HepG2 (cell line): ENCODE measurements at regions not wholly inside any gene's neighbourhood (a gene's known extent, or its start where the extent isn't known, plus 50 kb on each side); places are given as distances from the start of the nearest gene placed in this dataset.

Experiments used
- FOXJ3 ChIP-seq: sonication (generic); formaldehyde crosslinking; IDR thresholded peaks from 2 replicates; pipeline ENCODE4 v1.4.0; 2020; ENCODE audit warnings: missing genetic modification reagents, mild to moderate bottlenecking, borderline replicate concordance
- HHEX ChIP-seq: IDR thresholded peaks from 2 replicates; pipeline ENCODE4 v1.6.1; 2016; ENCODE audit warnings: control low read depth
- MED1 ChIP-seq: sonication (generic); formaldehyde crosslinking; IDR thresholded peaks from 2 replicates; pipeline ENCODE4 v1.4.0; 2020; ENCODE audit warnings: missing genetic modification reagents
- NFYC ChIP-seq: IDR thresholded peaks from 2 replicates; pipeline ENCODE4 v1.6.1; 2016; ENCODE audit warnings: missing genetic modification reagents, missing compliant biosample characterization
- PHF5A ChIP-seq: IDR thresholded peaks from one replicate; pipeline ENCODE4 v1.6.1; 2018; ENCODE audit warnings: low read depth, missing genetic modification reagents; ENCODE audit not compliant: unreplicated experiment
- POLR2AphosphoS2 ChIP-seq: IDR thresholded peaks from 2 replicates; pipeline ENCODE4 v1.6.1; 2011; ENCODE audit warnings: low read depth, low read length, improper control_type of control experiment
- RARA ChIP-seq: IDR thresholded peaks from 2 replicates; pipeline ENCODE4 v1.6.1; 2016; ENCODE audit warnings: missing genetic modification reagents, missing compliant biosample characterization
- SYNCRIP ChIP-seq: fragments of 200-400 bp; formaldehyde crosslinking; IDR thresholded peaks from 2 replicates; pipeline ENCODE4 v1.6.1; 2018; ENCODE audit warnings: mild to moderate bottlenecking, low read depth, low read length; ENCODE audit not compliant: insufficient read depth
- TEAD3 ChIP-seq: optimal IDR thresholded peaks from 2 replicates; pipeline ENCODE3; 2016; ENCODE audit warnings: borderline replicate concordance
- ZNF121 ChIP-seq: sonication (generic); formaldehyde crosslinking; IDR thresholded peaks from 2 replicates; pipeline ENCODE4 v1.5.0; 2020; ENCODE audit warnings: mild to moderate bottlenecking, missing genetic modification reagents
- ZNF768 ChIP-seq: sonication (generic); formaldehyde crosslinking; IDR thresholded peaks from 2 replicates; pipeline ENCODE4 v1.4.0; 2020; ENCODE audit warnings: missing genetic modification reagents
- ZNF891 ChIP-seq: sonication (generic); formaldehyde crosslinking; IDR thresholded peaks from 2 replicates; pipeline ENCODE4 v1.5.0; 2020; ENCODE audit warnings: mild to moderate bottlenecking, missing genetic modification reagents
- TF ChIP-seq, protein P1 (sequence below): IDR thresholded peaks from 2 replicates; pipeline ENCODE4 v1.6.1; 2016
- TF ChIP-seq, protein P2 (sequence below): sonication (generic); formaldehyde crosslinking; IDR thresholded peaks from 2 replicates; pipeline ENCODE4 v1.4.0; 2020; ENCODE audit warnings: missing genetic modification reagents, borderline replicate concordance
- TF ChIP-seq, protein P3 (sequence below): IDR thresholded peaks from 2 replicates; pipeline ENCODE4 v1.6.1; 2012; ENCODE audit warnings: low read length, improper control_type of control experiment
- TF ChIP-seq, protein P4 (sequence below): sonication (generic); formaldehyde crosslinking; conservative IDR thresholded peaks from 2 replicates; pipeline ENCODE4 v1.8.0; 2022; ENCODE audit warnings: mild to moderate bottlenecking, moderate library complexity, missing genetic modification reagents
- TF ChIP-seq, protein P5 (sequence below): sonication (generic); formaldehyde crosslinking; IDR thresholded peaks from 2 replicates; pipeline ENCODE4; 2020; ENCODE audit warnings: missing genetic modification reagents, mild to moderate bottlenecking, borderline replicate concordance

DNA sequence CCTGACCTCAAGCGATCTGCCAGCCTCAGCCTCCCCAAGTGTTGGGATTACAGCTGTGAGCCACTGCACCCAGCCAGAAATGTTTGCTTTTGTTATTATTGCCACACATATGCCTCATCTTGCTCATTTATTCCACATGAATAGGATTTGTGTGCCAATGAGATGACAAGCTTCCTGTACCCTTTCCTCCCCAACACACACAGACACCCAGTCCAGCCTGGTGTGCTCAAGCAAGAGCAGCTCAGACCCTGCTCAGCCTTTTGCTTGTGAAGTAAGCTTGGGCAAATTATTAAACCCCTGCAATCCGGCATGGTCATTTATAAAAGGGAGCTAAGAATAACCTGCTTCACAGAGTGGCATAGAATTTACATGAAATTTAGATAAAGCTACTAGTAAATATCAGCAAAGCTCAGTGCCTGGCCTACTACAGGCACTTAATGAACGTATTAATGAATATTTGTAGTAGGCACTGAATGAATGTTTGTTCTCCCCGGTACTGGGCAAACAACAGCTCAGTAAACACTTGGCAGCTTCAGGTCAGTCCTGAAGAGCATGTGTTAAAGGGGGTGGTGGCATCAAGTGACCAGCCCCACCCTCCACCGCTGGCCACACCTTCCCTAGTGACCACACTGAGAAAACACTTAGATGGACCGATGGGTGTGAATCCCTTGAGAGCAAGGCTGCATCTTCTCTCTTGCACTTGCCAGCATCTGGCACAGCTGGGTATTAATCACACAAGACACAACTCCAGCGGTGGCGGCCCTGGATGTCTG is 280.2 kb downstream of the SRBD1 start (continued):
- no peak for TF ChIP-seq ZNF768
- TF ChIP-seq, protein P1, sequence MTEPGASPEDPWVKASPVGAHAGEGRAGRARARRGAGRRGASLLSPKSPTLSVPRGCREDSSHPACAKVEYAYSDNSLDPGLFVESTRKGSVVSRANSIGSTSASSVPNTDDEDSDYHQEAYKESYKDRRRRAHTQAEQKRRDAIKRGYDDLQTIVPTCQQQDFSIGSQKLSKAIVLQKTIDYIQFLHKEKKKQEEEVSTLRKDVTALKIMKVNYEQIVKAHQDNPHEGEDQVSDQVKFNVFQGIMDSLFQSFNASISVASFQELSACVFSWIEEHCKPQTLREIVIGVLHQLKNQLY (CRISPR knock-in tag): no peak
- no peak for TF ChIP-seq MED1 (CRISPR knock-in tag)
- 0 out of 2 replicates have a peak, but pooled peaks have one; percentile 18 for TF ChIP-seq RARA (CRISPR knock-in tag)
- TF ChIP-seq, protein P2, sequence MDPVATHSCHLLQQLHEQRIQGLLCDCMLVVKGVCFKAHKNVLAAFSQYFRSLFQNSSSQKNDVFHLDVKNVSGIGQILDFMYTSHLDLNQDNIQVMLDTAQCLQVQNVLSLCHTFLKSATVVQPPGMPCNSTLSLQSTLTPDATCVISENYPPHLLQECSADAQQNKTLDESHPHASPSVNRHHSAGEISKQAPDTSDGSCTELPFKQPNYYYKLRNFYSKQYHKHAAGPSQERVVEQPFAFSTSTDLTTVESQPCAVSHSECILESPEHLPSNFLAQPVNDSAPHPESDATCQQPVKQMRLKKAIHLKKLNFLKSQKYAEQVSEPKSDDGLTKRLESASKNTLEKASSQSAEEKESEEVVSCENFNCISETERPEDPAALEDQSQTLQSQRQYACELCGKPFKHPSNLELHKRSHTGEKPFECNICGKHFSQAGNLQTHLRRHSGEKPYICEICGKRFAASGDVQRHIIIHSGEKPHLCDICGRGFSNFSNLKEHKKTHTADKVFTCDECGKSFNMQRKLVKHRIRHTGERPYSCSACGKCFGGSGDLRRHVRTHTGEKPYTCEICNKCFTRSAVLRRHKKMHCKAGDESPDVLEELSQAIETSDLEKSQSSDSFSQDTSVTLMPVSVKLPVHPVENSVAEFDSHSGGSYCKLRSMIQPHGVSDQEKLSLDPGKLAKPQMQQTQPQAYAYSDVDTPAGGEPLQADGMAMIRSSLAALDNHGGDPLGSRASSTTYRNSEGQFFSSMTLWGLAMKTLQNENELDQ (CRISPR knock-in tag): no peak
- no peak for TF ChIP-seq FOXJ3
- no peak for TF ChIP-seq PHF5A (CRISPR knock-in tag)
- TF ChIP-seq, protein P3, sequence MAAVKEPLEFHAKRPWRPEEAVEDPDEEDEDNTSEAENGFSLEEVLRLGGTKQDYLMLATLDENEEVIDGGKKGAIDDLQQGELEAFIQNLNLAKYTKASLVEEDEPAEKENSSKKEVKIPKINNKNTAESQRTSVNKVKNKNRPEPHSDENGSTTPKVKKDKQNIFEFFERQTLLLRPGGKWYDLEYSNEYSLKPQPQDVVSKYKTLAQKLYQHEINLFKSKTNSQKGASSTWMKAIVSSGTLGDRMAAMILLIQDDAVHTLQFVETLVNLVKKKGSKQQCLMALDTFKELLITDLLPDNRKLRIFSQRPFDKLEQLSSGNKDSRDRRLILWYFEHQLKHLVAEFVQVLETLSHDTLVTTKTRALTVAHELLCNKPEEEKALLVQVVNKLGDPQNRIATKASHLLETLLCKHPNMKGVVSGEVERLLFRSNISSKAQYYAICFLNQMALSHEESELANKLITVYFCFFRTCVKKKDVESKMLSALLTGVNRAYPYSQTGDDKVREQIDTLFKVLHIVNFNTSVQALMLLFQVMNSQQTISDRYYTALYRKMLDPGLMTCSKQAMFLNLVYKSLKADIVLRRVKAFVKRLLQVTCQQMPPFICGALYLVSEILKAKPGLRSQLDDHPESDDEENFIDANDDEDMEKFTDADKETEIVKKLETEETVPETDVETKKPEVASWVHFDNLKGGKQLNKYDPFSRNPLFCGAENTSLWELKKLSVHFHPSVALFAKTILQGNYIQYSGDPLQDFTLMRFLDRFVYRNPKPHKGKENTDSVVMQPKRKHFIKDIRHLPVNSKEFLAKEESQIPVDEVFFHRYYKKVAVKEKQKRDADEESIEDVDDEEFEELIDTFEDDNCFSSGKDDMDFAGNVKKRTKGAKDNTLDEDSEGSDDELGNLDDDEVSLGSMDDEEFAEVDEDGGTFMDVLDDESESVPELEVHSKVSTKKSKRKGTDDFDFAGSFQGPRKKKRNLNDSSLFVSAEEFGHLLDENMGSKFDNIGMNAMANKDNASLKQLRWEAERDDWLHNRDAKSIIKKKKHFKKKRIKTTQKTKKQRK: no peak
- no peak for TF ChIP-seq POLR2AphosphoS2
- TF ChIP-seq, protein P4, sequence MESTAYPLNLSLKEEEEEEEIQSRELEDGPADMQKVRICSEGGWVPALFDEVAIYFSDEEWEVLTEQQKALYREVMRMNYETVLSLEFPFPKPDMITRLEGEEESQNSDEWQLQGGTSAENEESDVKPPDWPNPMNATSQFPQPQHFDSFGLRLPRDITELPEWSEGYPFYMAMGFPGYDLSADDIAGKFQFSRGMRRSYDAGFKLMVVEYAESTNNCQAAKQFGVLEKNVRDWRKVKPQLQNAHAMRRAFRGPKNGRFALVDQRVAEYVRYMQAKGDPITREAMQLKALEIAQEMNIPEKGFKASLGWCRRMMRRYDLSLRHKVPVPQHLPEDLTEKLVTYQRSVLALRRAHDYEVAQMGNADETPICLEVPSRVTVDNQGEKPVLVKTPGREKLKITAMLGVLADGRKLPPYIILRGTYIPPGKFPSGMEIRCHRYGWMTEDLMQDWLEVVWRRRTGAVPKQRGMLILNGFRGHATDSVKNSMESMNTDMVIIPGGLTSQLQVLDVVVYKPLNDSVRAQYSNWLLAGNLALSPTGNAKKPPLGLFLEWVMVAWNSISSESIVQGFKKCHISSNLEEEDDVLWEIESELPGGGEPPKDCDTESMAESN: no peak
- TF ChIP-seq SYNCRIP: no peak
- no peak for TF ChIP-seq NFYC
- no peak for TF ChIP-seq HHEX (CRISPR knock-in tag)
- TF ChIP-seq ZNF121 (CRISPR knock-in tag): no peak
- no peak for TF ChIP-seq ZNF891 (CRISPR knock-in tag)
- peak; percentile 6 for TF ChIP-seq TEAD3 (CRISPR knock-in tag)
- TF ChIP-seq, protein P5, sequence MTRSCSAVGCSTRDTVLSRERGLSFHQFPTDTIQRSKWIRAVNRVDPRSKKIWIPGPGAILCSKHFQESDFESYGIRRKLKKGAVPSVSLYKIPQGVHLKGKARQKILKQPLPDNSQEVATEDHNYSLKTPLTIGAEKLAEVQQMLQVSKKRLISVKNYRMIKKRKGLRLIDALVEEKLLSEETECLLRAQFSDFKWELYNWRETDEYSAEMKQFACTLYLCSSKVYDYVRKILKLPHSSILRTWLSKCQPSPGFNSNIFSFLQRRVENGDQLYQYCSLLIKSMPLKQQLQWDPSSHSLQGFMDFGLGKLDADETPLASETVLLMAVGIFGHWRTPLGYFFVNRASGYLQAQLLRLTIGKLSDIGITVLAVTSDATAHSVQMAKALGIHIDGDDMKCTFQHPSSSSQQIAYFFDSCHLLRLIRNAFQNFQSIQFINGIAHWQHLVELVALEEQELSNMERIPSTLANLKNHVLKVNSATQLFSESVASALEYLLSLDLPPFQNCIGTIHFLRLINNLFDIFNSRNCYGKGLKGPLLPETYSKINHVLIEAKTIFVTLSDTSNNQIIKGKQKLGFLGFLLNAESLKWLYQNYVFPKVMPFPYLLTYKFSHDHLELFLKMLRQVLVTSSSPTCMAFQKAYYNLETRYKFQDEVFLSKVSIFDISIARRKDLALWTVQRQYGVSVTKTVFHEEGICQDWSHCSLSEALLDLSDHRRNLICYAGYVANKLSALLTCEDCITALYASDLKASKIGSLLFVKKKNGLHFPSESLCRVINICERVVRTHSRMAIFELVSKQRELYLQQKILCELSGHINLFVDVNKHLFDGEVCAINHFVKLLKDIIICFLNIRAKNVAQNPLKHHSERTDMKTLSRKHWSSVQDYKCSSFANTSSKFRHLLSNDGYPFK (CRISPR knock-in tag): 0 out of 2 replicates have a peak, but pooled peaks have one; percentile 38
